ENCODE measurements at regions not wholly inside any gene's neighbourhood (a gene's known extent, or its start where the extent isn't known, plus 50 kb on each side); places are given as distances from the start of the nearest gene placed in this dataset.

- H3K4me3 ChIP-seq, result no peak overlapping the region
- DNase-seq, result no peak
- no peak for TF ChIP-seq CTCF (IDR thresholded peaks at IDR 0.05)
- H3K27me3 ChIP-seq (ENCODE audit: low read depth), result peaks cover 98% of the 10 kb centered on the region
- peak; percentile 22 to 23 for ATAC-seq
- H3K36me3 ChIP-seq, result no peaks in the 10 kb centered on the region
- no peak overlapping the region for H3K27ac ChIP-seq
- no peaks in the 10 kb centered on the region for H3K9me3 ChIP-seq
- intact Hi-C loops (cut with DNase I), result no loop called here
- H3K4me1 ChIP-seq, result peaks cover 11% of the 10 kb centered on the region
Measured at GRCh38 chr5:73303148-73304079, 130.4 kb downstream of the TMEM174 start.

- Histone ChIP-seq H3K27ac (no peak overlapping the region), H3K36me3 (no peaks in the 10 kb centered on the region), H3K9me3 (no peaks in the 10 kb centered on the region), H3K4me1 (peaks cover 14% of the 10 kb centered on the region), H3K4me3 (no peak overlapping the region), H3K27me3 (ENCODE audit: low read depth) (peaks cover 98% of the 10 kb centered on the region)
- intact Hi-C loops (cut with DNase I), result no loop called here
- TF ChIP-seq CTCF (IDR thresholded peaks at IDR 0.05), result no peak
- no peak for DNase-seq
- no peak for ATAC-seq
Measured at GRCh38 chr5:73302797-73303147, 129.8 kb downstream of the TMEM174 start.

- Histone ChIP-seq H3K27me3 (ENCODE audit: low read depth) (peaks cover 100% of the 10 kb centered on the region), H3K36me3 (no peaks in the 10 kb centered on the region), H3K4me1 (peaks cover 14% of the 10 kb centered on the region), H3K4me3 (no peak overlapping the region), H3K27ac (no peak overlapping the region), H3K9me3 (no peaks in the 10 kb centered on the region)
- DNase-seq (no peak), ATAC-seq (no peak)
- intact Hi-C loops (cut with DNase I), result no loop called here
- no peak for TF ChIP-seq CTCF (IDR thresholded peaks at IDR 0.05)
Measured at GRCh38 chr5:73301208-73301901, 128.4 kb downstream of the TMEM174 start.

- Histone ChIP-seq H3K9me3 (no peaks in the 10 kb centered on the region), H3K4me3 (no peak overlapping the region), H3K27ac (no peak overlapping the region), H3K27me3 (ENCODE audit: low read depth) (peaks cover 98% of the 10 kb centered on the region), H3K4me1 (peaks cover 14% of the 10 kb centered on the region), H3K36me3 (no peaks in the 10 kb centered on the region)
- intact Hi-C loops (cut with DNase I), result no loop called here
- ATAC-seq (no peak), DNase-seq (no peak)
- TF ChIP-seq CTCF (IDR thresholded peaks at IDR 0.05), result no peak
Measured at GRCh38 chr5:73300337-73301207, 127.6 kb downstream of the TMEM174 start.

DNA sequence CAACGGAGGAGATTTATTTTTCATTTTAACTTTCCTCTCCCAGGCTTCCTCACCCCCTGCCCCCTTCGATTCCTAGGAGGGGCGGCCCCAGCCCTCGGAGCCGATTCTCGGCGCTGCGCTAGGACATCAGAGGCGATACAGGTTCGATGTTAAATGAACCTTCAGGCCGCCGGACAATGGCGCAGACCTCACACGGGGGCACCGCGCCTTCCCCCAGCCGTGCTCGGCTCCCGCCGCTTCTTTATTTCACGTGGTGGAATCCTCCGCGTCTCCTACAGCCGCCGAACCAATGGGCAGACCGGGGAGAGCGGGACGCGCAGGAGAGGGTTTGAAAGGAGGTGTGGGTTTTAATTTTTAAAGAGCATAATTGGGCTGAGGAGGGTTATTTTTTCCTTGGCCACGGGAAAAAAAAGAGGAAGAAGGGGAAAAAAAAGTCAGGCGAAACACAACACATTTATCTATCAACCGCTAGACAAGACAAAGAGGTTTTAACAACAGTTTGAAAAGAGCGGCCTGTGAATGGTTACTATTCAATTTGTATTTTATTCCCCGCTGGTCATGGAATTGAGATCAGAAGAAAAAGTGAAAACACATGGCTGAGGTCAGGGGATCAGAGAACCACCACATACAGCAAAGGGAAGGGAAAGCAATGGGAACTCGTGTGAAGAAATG is 126.8 kb downstream of the TMEM174 start:
- DNase-seq (no peak), ATAC-seq (no peak)
- TF ChIP-seq CTCF (IDR thresholded peaks at IDR 0.05), result no peak
- intact Hi-C loops (cut with DNase I), result loop anchor here (10.0 kb wide), 1 partner anchor 85 kb away; no protein-coding TSS in a partner anchor
- Histone ChIP-seq H3K4me1 (peaks cover 14% of the 10 kb centered on the region), H3K4me3 (no peak overlapping the region), H3K27me3 (ENCODE audit: low read depth) (peaks cover 95% of the 10 kb centered on the region), H3K27ac (no peak overlapping the region), H3K36me3 (no peaks in the 10 kb centered on the region), H3K9me3 (no peaks in the 10 kb centered on the region)

Data from lower lobe of right lung (tissue), 2 donors.